ENCODE measurements at regions not wholly inside any gene's neighbourhood (a gene's known extent, or its start where the extent isn't known, plus 50 kb on each side); places are given as distances from the start of the nearest gene placed in this dataset.

GRCh38 chr15:85318732-85319076, 61.7 kb upstream of the AKAP13 start:
- in situ Hi-C loops (cut with HindIII; ENCODE audit: extremely low pct_ligation_motif_present, low pct_unique_long_range_greater_than_20kb) (no loop called here), intact Hi-C loops (cut with micrococcal nuclease; ENCODE audit: unreplicated experiment) (no loop called here)
- Histone ChIP-seq H3K27me3 (ENCODE audit: control insufficient read depth in 1 of 2, insufficient read depth in 2 of 2, low read length in 2 of 2) (no peaks in the 10 kb centered on the region), H3K79me2 (ENCODE audit: insufficient read depth, low read length) (no peaks in the 10 kb centered on the region), H4K20me1 (ENCODE audit: insufficient read depth, low read length) (no peaks in the 10 kb centered on the region), H3K4me3 (replicated peaks in 1 of 3; ENCODE audit: insufficient read depth in 1 of 3, low read depth in 2 of 3, low read length in 3 of 3) (no peak overlapping the region), H3K4me2 (ENCODE audit: low read depth, low read length) (no peak overlapping the region), H3K9me3 (ENCODE audit: low read length) (no peaks in the 10 kb centered on the region), H2AFZ (ENCODE audit: low read length) (no peak overlapping the region), H3K36me3 (replicated peaks in 1 of 2; ENCODE audit: control insufficient read depth in 1 of 2, insufficient read depth in 2 of 2, low read length in 2 of 2) (no peaks in the 10 kb centered on the region), H3K9ac (ENCODE audit: insufficient read depth, low read depth, low read length) (no peak overlapping the region), H3K4me1 (ENCODE audit: insufficient read depth, low read length) (peaks cover 14% of the 10 kb centered on the region), H3K27ac (ENCODE audit: extremely low read length, insufficient read depth, low read length) (no peak overlapping the region)
- ChIA-PET CTCF (ENCODE audit: low intra/inter-chr PET ratio, low total read pairs) (no interaction called here), POLR2A (no interaction called here)
- DNase-seq (ENCODE audit: low spot score) (no peak), FAIRE-seq (no peak), ATAC-seq (no peak)
- BruUV-seq (replicated peaks), result no TSS peak
- WGBS (ENCODE audit: low lambda C conversion rate), result 82% methylated on average over 2 of the region's 2 CpGs
- TF ChIP-seq BHLHE40 (IDR thresholded peaks at IDR 0.05; ENCODE audit: low read length) (no peak), POLR2AphosphoS5 (IDR thresholded peaks at IDR 0.05; ENCODE audit: low read depth, low read length) (no peak), MLX (CRISPR knock-in tag; IDR thresholded peaks at IDR 0.05) (no peak), FLYWCH1 (CRISPR knock-in tag; IDR thresholded peaks at IDR 0.05) (no peak), ZNF124 (CRISPR knock-in tag; IDR thresholded peaks at IDR 0.05) (no peak), REST (IDR thresholded peaks at IDR 0.05; ENCODE audit: borderline replicate concordance in 1 of 2, low read depth in 1 of 2, low read length in 2 of 2) (no peak), YY1 (IDR thresholded peaks at IDR 0.05; ENCODE audit: insufficient read depth, insufficient replicate concordance, low read depth, low read length) (no peak), DMAP1 (CRISPR knock-in tag; IDR thresholded peaks at IDR 0.05) (no peak), ZBTB7B (CRISPR knock-in tag; IDR thresholded peaks at IDR 0.05) (no peak), TCF7L2 (IDR thresholded peaks at IDR 0.05; ENCODE audit: low read depth, low read length) (no peak), MTA1 (CRISPR knock-in tag; IDR thresholded peaks at IDR 0.05; ENCODE audit: borderline replicate concordance) (no peak), DR1 (CRISPR knock-in tag; IDR thresholded peaks at IDR 0.05) (no peak), ZFP36L2 (CRISPR knock-in tag; IDR thresholded peaks at IDR 0.05) (no peak), ZBTB8A (CRISPR knock-in tag; IDR thresholded peaks at IDR 0.05; ENCODE audit: borderline replicate concordance, low read depth) (no peak), CENPX (CRISPR knock-in tag; IDR thresholded peaks at IDR 0.05) (no peak), ZNF367 (CRISPR knock-in tag; IDR thresholded peaks at IDR 0.05; ENCODE audit: borderline replicate concordance) (no peak), SRF (IDR thresholded peaks at IDR 0.05; ENCODE audit: low read depth, low read length) (no peak)
